Neural cell (in vitro differentiated cells): ENCODE measurements at regions not wholly inside any gene's neighbourhood (a gene's known extent, or its start where the extent isn't known, plus 50 kb on each side); places are given as distances from the start of the nearest gene placed in this dataset.
A peak's percentile ranks its signal among the peaks of the same experiment; 100 is the strongest.

Experiments
- H2AFZ ChIP-seq: fragments of 200-600, 300-800 bp; sonication (generic), shearing (Covaris generic); 2 replicates; pipeline ENCODE4 v1.6.0; 2014; ENCODE audit warnings: low read depth, mild to moderate bottlenecking, antibody characterized with exemption, low read length, moderate library complexity
- H3F3A ChIP-seq: fragments of 200-600 bp; shearing (Covaris generic); 2 replicates; pipeline ENCODE4 v1.6.1; 2016; ENCODE audit warnings: mild to moderate bottlenecking, moderate library complexity, mixed read lengths, antibody characterized with exemption, low read length; ENCODE audit not compliant: insufficient read depth, poor library complexity, severe bottlenecking
- H3K27ac ChIP-seq: fragments of 200-600, 300-800 bp; sonication (generic), shearing (Covaris generic); 2 replicates; pipeline ENCODE4 v1.5.1; 2014; ENCODE audit warnings: mild to moderate bottlenecking, low read length, moderate library complexity
- H3K27me3 ChIP-seq: fragments of 300-800, 200-600 bp; sonication (generic), shearing (Covaris generic); 2 replicates; pipeline ENCODE4 v1.6.0; 2014; ENCODE audit warnings: mild to moderate bottlenecking, low read depth, low read length, moderate library complexity; ENCODE audit not compliant: insufficient read depth
- H3K36me3 ChIP-seq: fragments of 300-800, 200-600 bp; sonication (generic), shearing (Covaris generic); 2 replicates; pipeline ENCODE4 v1.5.1; 2014; ENCODE audit warnings: mild to moderate bottlenecking, antibody characterized with exemption, low read length, moderate library complexity; ENCODE audit not compliant: insufficient read depth
- H3K4me2 ChIP-seq: fragments of 300-800, 200-600 bp; sonication (generic), shearing (Covaris generic); 2 replicates; pipeline ENCODE4 v1.6.0; 2014; ENCODE audit warnings: mild to moderate bottlenecking, low read length
- H3K4me3 ChIP-seq: fragments of 300-800, 200-600 bp; sonication (generic), shearing (Covaris generic); 2 replicates; pipeline ENCODE4 v1.5.1; 2014; ENCODE audit warnings: mild to moderate bottlenecking, low read length, moderate library complexity
- H3K79me2 ChIP-seq: fragments of 200-600 bp; shearing (Covaris generic); replicated peaks from 2 replicates; pipeline ENCODE4 v1.6.0; 2014; ENCODE audit warnings: mild to moderate bottlenecking, low read length, moderate library complexity; ENCODE audit not compliant: insufficient read depth
- H3K9ac ChIP-seq: fragments of 300-800, 200-600 bp; sonication (generic), shearing (Covaris generic); 2 replicates; pipeline ENCODE4 v1.6.1; 2016; ENCODE audit warnings: mild to moderate bottlenecking, low read length, mixed read lengths
- H3K9me2 ChIP-seq: fragments of 200-600 bp; shearing (Covaris generic); 2 replicates; pipeline ENCODE4 v1.6.1; 2016; ENCODE audit warnings: mild to moderate bottlenecking, low read length, mixed read lengths; ENCODE audit not compliant: insufficient read depth
- H3K9me3 ChIP-seq: fragments of 200-600, 300-800 bp; sonication (generic), shearing (Covaris generic); 2 replicates; pipeline ENCODE4 v1.6.1; 2016; ENCODE audit warnings: mild to moderate bottlenecking, mixed run types, low read length, moderate library complexity, mixed read lengths
- H4K20me1 ChIP-seq: fragments of 200-600 bp; shearing (Covaris generic); 2 replicates; pipeline ENCODE4 v1.6.1; 2016; ENCODE audit warnings: mild to moderate bottlenecking, mixed run types; ENCODE audit not compliant: insufficient read depth
- CTCF ChIP-seq: fragments of 450-650 bp; IDR thresholded peaks from 2 replicates; pipeline ENCODE4 v1.5.1; 2014; ENCODE audit warnings: antibody characterized with exemption, mild to moderate bottlenecking, moderate library complexity; ENCODE audit not compliant: poor library complexity, severe bottlenecking
- EP300 ChIP-seq: fragments of 450-650 bp; conservative IDR thresholded peaks from 2 replicates; pipeline ENCODE4 v1.6.1; 2014; ENCODE audit warnings: antibody characterized with exemption, mild to moderate bottlenecking, moderate library complexity; ENCODE audit not compliant: poor library complexity, severe bottlenecking
- EZH2 ChIP-seq: fragments of 200-600, 300-800 bp; shearing (Covaris generic), sonication (generic); IDR thresholded peaks from 2 replicates; pipeline ENCODE4 v1.6.1; 2014; ENCODE audit warnings: antibody characterized with exemption, low read length, borderline replicate concordance, mild to moderate bottlenecking; ENCODE audit not compliant: insufficient read depth, poor library complexity, severe bottlenecking
- MXI1 ChIP-seq: fragments of 450-650 bp; conservative IDR thresholded peaks from 2 replicates; pipeline ENCODE4 v1.6.1; 2014; ENCODE audit warnings: antibody characterized with exemption, mild to moderate bottlenecking; ENCODE audit not compliant: poor library complexity, severe bottlenecking
- POLR2AphosphoS5 ChIP-seq: IDR thresholded peaks from 2 replicates; pipeline ENCODE4 v1.6.1; 2012
- REST ChIP-seq: IDR thresholded peaks from 2 replicates; pipeline ENCODE4 v1.6.1; 2012; ENCODE audit warnings: borderline replicate concordance
- TAF1 ChIP-seq: IDR thresholded peaks from 2 replicates; pipeline ENCODE4 v1.6.1; 2012; ENCODE audit warnings: low read depth

GRCh38 chr4:159003420-159004253, 99.2 kb upstream of the RAPGEF2 start:
- peak overlapping the region; percentile 15 for H3K9ac ChIP-seq
- no peak overlapping the region for H3K4me3 ChIP-seq
- H3K79me2 ChIP-seq, result no peaks in the 10 kb centered on the region
- no peaks in the 10 kb centered on the region for H3F3A ChIP-seq
- no peaks in the 10 kb centered on the region for H3K36me3 ChIP-seq
- H3K4me2 ChIP-seq, result no peak overlapping the region
- no peaks in the 10 kb centered on the region for H4K20me1 ChIP-seq
- H2AFZ ChIP-seq, result no peak overlapping the region
- H3K9me2 ChIP-seq, result no peaks in the 10 kb centered on the region
- peak overlapping the region; percentile 67 for H3K27ac ChIP-seq
- H3K9me3 ChIP-seq, result no peaks in the 10 kb centered on the region
- H3K27me3 ChIP-seq, result no peaks in the 10 kb centered on the region
- TF ChIP-seq REST, result peak; percentile 51
- no peak for TF ChIP-seq EP300

- Histone ChIP-seq H3K9me2 (no peaks in the 10 kb centered on the region), H3K79me2 (no peaks in the 10 kb centered on the region), H3K4me3 (no peak overlapping the region), H3K4me2 (no peak overlapping the region), H4K20me1 (no peaks in the 10 kb centered on the region), H3K27me3 (no peaks in the 10 kb centered on the region), H2AFZ (no peak overlapping the region), H3K36me3 (no peaks in the 10 kb centered on the region), H3F3A (no peaks in the 10 kb centered on the region), H3K9ac (no peak overlapping the region), H3K9me3 (no peaks in the 10 kb centered on the region), H3K27ac (peak overlapping the region; percentile 48)
- no peak for TF ChIP-seq MXI1
- peak; percentile 40 for TF ChIP-seq POLR2AphosphoS5
- no peak for TF ChIP-seq EZH2
- TF ChIP-seq REST, result no peak
- TF ChIP-seq TAF1, result no peak
- no peak for TF ChIP-seq CTCF
These were observed 96.7 kb upstream of the RAPGEF2 start for GRCh38 chr4:159006202-159006601.
